ENCODE measurements at regions not wholly inside any gene's neighbourhood (a gene's known extent, or its start where the extent isn't known, plus 50 kb on each side); places are given as distances from the start of the nearest gene placed in this dataset.

DNA sequence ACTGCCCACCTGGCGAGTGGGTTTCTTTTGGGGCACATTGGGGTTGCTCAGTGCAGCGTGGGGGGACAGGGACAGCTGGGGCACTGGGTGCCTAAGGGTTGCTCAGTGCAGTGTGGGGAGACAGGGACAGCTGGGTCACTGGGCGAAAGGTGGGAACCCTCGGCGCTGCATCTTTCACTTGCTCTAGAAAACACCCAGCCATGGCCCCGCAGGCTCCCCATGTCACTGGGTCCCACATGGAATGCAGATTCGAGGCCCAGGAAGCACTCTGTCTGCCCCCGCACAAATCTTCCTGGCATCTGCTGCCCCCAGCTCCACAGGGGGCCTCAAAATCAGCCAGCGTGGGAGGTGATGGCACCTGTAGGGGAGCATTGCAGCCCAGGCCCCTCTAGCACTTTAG is 229.3 kb downstream of the BRD1 start:
- DNase-seq (ENCODE audit: low read depth in 1 of 2, low spot score in 1 of 2) = no peak
- H3K27ac ChIP-seq (replicated peaks) = no peak overlapping the region
- TF ChIP-seq SPI1 (IDR thresholded peaks at IDR 0.05; ENCODE audit: borderline replicate concordance, low read depth) (no peak), POLR2AphosphoS5 (IDR thresholded peaks at IDR 0.05; ENCODE audit: low read depth) (no peak), GABPA (IDR thresholded peaks at IDR 0.05; ENCODE audit: low read depth) (no peak)
- TF ChIP-seq, protein P1, sequence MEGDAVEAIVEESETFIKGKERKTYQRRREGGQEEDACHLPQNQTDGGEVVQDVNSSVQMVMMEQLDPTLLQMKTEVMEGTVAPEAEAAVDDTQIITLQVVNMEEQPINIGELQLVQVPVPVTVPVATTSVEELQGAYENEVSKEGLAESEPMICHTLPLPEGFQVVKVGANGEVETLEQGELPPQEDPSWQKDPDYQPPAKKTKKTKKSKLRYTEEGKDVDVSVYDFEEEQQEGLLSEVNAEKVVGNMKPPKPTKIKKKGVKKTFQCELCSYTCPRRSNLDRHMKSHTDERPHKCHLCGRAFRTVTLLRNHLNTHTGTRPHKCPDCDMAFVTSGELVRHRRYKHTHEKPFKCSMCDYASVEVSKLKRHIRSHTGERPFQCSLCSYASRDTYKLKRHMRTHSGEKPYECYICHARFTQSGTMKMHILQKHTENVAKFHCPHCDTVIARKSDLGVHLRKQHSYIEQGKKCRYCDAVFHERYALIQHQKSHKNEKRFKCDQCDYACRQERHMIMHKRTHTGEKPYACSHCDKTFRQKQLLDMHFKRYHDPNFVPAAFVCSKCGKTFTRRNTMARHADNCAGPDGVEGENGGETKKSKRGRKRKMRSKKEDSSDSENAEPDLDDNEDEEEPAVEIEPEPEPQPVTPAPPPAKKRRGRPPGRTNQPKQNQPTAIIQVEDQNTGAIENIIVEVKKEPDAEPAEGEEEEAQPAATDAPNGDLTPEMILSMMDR (IDR thresholded peaks at IDR 0.05; ENCODE audit: insufficient read depth, low read length) = no peak
- TF ChIP-seq, protein P2, sequence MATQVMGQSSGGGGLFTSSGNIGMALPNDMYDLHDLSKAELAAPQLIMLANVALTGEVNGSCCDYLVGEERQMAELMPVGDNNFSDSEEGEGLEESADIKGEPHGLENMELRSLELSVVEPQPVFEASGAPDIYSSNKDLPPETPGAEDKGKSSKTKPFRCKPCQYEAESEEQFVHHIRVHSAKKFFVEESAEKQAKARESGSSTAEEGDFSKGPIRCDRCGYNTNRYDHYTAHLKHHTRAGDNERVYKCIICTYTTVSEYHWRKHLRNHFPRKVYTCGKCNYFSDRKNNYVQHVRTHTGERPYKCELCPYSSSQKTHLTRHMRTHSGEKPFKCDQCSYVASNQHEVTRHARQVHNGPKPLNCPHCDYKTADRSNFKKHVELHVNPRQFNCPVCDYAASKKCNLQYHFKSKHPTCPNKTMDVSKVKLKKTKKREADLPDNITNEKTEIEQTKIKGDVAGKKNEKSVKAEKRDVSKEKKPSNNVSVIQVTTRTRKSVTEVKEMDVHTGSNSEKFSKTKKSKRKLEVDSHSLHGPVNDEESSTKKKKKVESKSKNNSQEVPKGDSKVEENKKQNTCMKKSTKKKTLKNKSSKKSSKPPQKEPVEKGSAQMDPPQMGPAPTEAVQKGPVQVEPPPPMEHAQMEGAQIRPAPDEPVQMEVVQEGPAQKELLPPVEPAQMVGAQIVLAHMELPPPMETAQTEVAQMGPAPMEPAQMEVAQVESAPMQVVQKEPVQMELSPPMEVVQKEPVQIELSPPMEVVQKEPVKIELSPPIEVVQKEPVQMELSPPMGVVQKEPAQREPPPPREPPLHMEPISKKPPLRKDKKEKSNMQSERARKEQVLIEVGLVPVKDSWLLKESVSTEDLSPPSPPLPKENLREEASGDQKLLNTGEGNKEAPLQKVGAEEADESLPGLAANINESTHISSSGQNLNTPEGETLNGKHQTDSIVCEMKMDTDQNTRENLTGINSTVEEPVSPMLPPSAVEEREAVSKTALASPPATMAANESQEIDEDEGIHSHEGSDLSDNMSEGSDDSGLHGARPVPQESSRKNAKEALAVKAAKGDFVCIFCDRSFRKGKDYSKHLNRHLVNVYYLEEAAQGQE (IDR thresholded peaks at IDR 0.05; ENCODE audit: insufficient replicate concordance, low read depth) = no peak
- no peaks in the 10 kb centered on the region for H3K27me3 ChIP-seq (ENCODE audit: insufficient read depth, poor library complexity, severe bottlenecking)
- H3K4me3 ChIP-seq (replicated peaks; ENCODE audit: insufficient read depth, low read length) = no peak overlapping the region

DNA sequence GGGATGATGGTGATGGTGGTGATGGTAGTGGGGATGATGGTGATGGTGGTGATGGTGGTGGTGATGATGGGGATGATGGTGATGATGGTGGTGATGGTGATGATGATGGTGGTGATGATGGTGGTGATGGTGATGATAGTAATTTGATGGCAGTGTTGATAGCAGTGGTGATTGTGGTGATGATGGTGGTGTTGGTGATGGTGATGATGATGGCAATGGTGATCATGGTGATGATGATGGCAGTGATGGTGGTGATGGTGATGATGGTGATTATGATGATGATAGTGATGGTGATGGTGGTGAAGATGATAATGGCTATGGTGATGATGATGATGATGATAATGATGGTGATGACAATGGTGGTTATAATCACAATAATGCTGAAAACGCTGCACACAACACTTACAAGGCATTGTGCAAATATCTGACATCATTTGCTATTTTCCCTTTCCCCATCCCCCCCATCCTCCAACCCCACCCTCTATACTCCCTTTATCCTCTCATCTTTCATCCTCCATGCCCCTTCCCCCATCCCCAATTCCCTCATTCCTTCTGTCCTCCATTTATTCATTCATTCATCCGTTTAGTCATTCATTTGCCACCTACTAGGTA is 230.1 kb downstream of the BRD1 start:
- H3K4me3 ChIP-seq (replicated peaks; ENCODE audit: insufficient read depth, low read length) = no peak overlapping the region
- no peaks in the 10 kb centered on the region for H3K27me3 ChIP-seq (ENCODE audit: insufficient read depth, poor library complexity, severe bottlenecking)
- DNase-seq (ENCODE audit: low read depth in 1 of 2, low spot score in 1 of 2) = no peak
- H3K27ac ChIP-seq (replicated peaks) = no peak overlapping the region
- TF ChIP-seq, protein P1 (IDR thresholded peaks at IDR 0.05; ENCODE audit: insufficient read depth, low read length) = no peak
- no peak for TF ChIP-seq SPI1 (IDR thresholded peaks at IDR 0.05; ENCODE audit: borderline replicate concordance, low read depth)
- no peak for TF ChIP-seq POLR2AphosphoS5 (IDR thresholded peaks at IDR 0.05; ENCODE audit: low read depth)
- TF ChIP-seq, protein P2 (IDR thresholded peaks at IDR 0.05; ENCODE audit: insufficient replicate concordance, low read depth) = no peak
- no peak for TF ChIP-seq GABPA (IDR thresholded peaks at IDR 0.05; ENCODE audit: low read depth)

DNA sequence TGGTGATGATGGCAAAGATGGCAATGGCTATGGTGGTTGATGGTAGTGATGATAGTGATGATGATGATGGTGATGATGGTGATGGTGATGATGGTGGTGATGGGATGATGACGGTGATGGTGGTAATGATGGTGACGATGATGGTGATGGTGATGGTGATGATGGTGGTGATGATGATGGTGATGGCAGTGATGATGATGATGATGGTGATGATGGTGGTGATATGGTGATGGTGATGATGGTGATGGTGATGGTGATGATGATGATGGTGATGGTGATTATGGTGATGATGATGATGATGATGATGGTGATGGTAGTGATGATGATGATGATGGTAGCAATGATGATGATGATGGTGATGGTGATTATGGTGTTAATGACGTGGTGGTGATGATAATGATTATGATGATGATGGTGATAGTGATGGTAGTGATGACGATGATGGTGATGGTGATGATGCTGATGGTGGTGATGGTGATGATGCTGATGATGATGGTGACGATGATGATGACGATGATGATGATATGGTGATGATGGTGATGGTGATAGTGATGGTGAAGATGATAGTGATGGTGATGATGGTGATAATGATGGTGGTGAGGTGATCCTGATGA is 232.1 kb downstream of the BRD1 start:
- Histone ChIP-seq H3K27ac (replicated peaks) (no peak overlapping the region), H3K4me3 (replicated peaks; ENCODE audit: insufficient read depth, low read length) (no peak overlapping the region), H3K27me3 (ENCODE audit: insufficient read depth, poor library complexity, severe bottlenecking) (no peaks in the 10 kb centered on the region)
- no peak for DNase-seq (ENCODE audit: low read depth in 1 of 2, low spot score in 1 of 2)
- TF ChIP-seq, protein P1 (IDR thresholded peaks at IDR 0.05; ENCODE audit: insufficient read depth, low read length) = no peak
- TF ChIP-seq GABPA (IDR thresholded peaks at IDR 0.05; ENCODE audit: low read depth) (no peak), SPI1 (IDR thresholded peaks at IDR 0.05; ENCODE audit: borderline replicate concordance, low read depth) (no peak), POLR2AphosphoS5 (IDR thresholded peaks at IDR 0.05; ENCODE audit: low read depth) (no peak)
- TF ChIP-seq, protein P2 (IDR thresholded peaks at IDR 0.05; ENCODE audit: insufficient replicate concordance, low read depth) = no peak

Data from HL-60 (cell line).